Cerebellar nuclear complex (tissue), 1 donor: ENCODE measurements at regions not wholly inside any gene's neighbourhood (a gene's known extent, or its start where the extent isn't known, plus 50 kb on each side); places are given as distances from the start of the nearest gene placed in this dataset.

Source experiments
- DNase-seq, 2 experiments: peaks; one replicate each; lab custom pipeline; 2025; lab: John Stamatoyannopoulos, UW

GRCh38 chr16:85162478-85163277, 50.4 kb upstream of the CIBAR2 start:
- DNase-seq = no peak

GRCh38 chr16:85163278-85164112, 51.2 kb upstream of the CIBAR2 start:
- DNase-seq = no peak

- no peak for DNase-seq
These were observed 52.2 kb upstream of the CIBAR2 start for GRCh38 chr16:85164431-85164830.

- no peak for DNase-seq
These were observed 52.7 kb upstream of the CIBAR2 start for GRCh38 chr16:85164838-85165516.

- DNase-seq = no peak
These were observed 53.5 kb upstream of the CIBAR2 start for GRCh38 chr16:85165781-85166180.

- no peak for DNase-seq
These were observed 54.0 kb upstream of the CIBAR2 start for GRCh38 chr16:85166281-85166680.

- DNase-seq = no peak
These were observed 54.7 kb upstream of the CIBAR2 start for GRCh38 chr16:85166699-85167588.

- no peak for DNase-seq
These were observed 55.6 kb upstream of the CIBAR2 start for GRCh38 chr16:85167589-85168537.

- no peak for DNase-seq
These were observed 56.5 kb upstream of the CIBAR2 start for GRCh38 chr16:85168732-85169256.

GRCh38 chr16:85169333-85170065, 57.2 kb upstream of the CIBAR2 start:
- DNase-seq = no peak

GRCh38 chr16:85170066-85170491, 57.8 kb upstream of the CIBAR2 start:
- DNase-seq = no peak

GRCh38 chr16:85170590-85171003, 58.3 kb upstream of the CIBAR2 start:
- no peak for DNase-seq

GRCh38 chr16:85171004-85171758, 58.9 kb upstream of the CIBAR2 start:
- no peak for DNase-seq

- no peak for DNase-seq
These were observed 59.6 kb upstream of the CIBAR2 start for GRCh38 chr16:85171759-85172454.

- peak in 1 of 2 experiments; percentile 76 for DNase-seq
These were observed 60.3 kb upstream of the CIBAR2 start for GRCh38 chr16:85172455-85173145.

GRCh38 chr16:85173146-85173980, 61.1 kb upstream of the CIBAR2 start:
- DNase-seq = no peak
